ENCODE measurements at regions not wholly inside any gene's neighbourhood (a gene's known extent, or its start where the extent isn't known, plus 50 kb on each side); places are given as distances from the start of the nearest gene placed in this dataset.

DNA sequence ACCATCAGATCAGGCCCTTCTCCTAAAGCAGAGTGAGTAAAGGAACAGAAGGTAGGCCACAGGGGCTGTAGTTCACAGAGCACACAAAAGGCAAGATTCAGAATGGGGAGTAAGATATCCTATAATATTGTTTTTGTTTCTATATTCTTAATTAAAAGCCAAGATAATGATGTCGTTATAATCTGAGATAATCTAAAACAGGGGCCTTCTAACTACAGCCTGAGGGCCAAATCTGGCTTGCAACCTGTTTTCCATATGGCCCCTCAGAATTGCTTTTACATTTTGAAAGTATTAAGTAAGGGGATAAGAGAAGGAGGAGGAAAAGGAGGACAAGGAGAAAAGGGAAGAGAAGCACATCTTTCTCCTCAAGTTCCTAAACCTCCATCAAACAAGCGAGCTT is 435.8 kb downstream of the CSNK1G3 start:
- no peak for TF ChIP-seq EZH2 (IDR thresholded peaks at IDR 0.05; ENCODE audit: low read length)
- TF ChIP-seq, protein P1, sequence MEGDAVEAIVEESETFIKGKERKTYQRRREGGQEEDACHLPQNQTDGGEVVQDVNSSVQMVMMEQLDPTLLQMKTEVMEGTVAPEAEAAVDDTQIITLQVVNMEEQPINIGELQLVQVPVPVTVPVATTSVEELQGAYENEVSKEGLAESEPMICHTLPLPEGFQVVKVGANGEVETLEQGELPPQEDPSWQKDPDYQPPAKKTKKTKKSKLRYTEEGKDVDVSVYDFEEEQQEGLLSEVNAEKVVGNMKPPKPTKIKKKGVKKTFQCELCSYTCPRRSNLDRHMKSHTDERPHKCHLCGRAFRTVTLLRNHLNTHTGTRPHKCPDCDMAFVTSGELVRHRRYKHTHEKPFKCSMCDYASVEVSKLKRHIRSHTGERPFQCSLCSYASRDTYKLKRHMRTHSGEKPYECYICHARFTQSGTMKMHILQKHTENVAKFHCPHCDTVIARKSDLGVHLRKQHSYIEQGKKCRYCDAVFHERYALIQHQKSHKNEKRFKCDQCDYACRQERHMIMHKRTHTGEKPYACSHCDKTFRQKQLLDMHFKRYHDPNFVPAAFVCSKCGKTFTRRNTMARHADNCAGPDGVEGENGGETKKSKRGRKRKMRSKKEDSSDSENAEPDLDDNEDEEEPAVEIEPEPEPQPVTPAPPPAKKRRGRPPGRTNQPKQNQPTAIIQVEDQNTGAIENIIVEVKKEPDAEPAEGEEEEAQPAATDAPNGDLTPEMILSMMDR (optimal IDR thresholded peaks at IDR 0.05 in 1 of 3, IDR thresholded peaks at IDR 0.05 in 1 of 3, conservative IDR thresholded peaks at IDR 0.05 in 1 of 3; ENCODE audit: extremely low read depth in 1 of 3, insufficient read depth in 2 of 3, low read length in 3 of 3) = no peak
- no peak for FAIRE-seq
- dilution Hi-C loops (cut with MboI; ENCODE audit: extremely low pct_ligation_motif_present, low sequenced_read_pairs) = no loop called here
- no peaks in the 10 kb centered on the region for H3K9me1 ChIP-seq (ENCODE audit: control insufficient read depth, extremely low read depth, insufficient read depth, low read length)
- H2AFZ ChIP-seq (ENCODE audit: control insufficient read depth, low read length) = no peak overlapping the region
- no peaks in the 10 kb centered on the region for H3K79me2 ChIP-seq (ENCODE audit: control insufficient read depth, insufficient read depth, low read length)
- H4K20me1 ChIP-seq (ENCODE audit: control insufficient read depth, extremely low read depth, insufficient read depth, low read length) = no peaks in the 10 kb centered on the region
- no peaks in the 10 kb centered on the region for H3K9me3 ChIP-seq (ENCODE audit: control insufficient read depth, low read depth, low read length)
- no peaks in the 10 kb centered on the region for H3K36me3 ChIP-seq (ENCODE audit: control insufficient read depth in 2 of 2, extremely low read depth in 1 of 2, insufficient read depth in 2 of 2, low read length in 2 of 2)
- no peaks in the 10 kb centered on the region for H3K27me3 ChIP-seq (ENCODE audit: control insufficient read depth, extremely low read depth, insufficient read depth, low read length)
- H3K27ac ChIP-seq (ENCODE audit: control insufficient read depth, insufficient read depth, low read length) = no peak overlapping the region
- H3K9ac ChIP-seq (ENCODE audit: control insufficient read depth, extremely low read depth, insufficient read depth, low read length) = no peak overlapping the region
- no peak for DNase-seq (ENCODE audit: low read depth, low spot score)
- H3K4me3 ChIP-seq (ENCODE audit: control insufficient read depth in 2 of 3, extremely low read depth in 1 of 3, insufficient read depth in 2 of 3, low read depth in 1 of 3, low read length in 3 of 3) = no peak overlapping the region
- H3K4me2 ChIP-seq (ENCODE audit: control insufficient read depth, extremely low read depth, insufficient read depth, low read depth, low read length) = no peak overlapping the region
- peaks cover 12% of the 10 kb centered on the region for H3K4me1 ChIP-seq (ENCODE audit: control insufficient read depth, extremely low read depth, insufficient read depth, low read length)

DNA sequence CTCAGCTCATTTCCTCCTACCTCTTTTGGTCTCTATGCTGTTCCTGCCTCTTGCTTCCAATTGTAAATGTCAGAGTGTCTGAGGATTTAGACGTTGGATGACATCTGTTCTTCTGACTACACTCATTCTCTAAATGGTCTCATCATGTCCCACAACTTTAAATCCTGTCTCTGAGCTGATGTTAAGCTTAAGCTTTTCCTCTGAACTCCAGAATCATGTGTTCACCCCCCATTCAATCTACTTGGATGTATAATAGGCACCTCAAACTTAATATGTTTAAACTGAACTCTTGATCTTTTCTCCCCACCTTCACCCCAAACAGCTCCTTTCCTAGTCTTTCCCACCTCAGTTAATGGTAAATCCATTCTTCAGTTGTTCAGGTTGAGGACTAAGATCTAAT is 433.6 kb downstream of the CSNK1G3 start:
- H3K27ac ChIP-seq (ENCODE audit: control insufficient read depth, insufficient read depth, low read length) = no peak overlapping the region
- no peaks in the 10 kb centered on the region for H4K20me1 ChIP-seq (ENCODE audit: control insufficient read depth, extremely low read depth, insufficient read depth, low read length)
- H3K79me2 ChIP-seq (ENCODE audit: control insufficient read depth, insufficient read depth, low read length) = no peaks in the 10 kb centered on the region
- H3K4me3 ChIP-seq (ENCODE audit: control insufficient read depth in 2 of 3, extremely low read depth in 1 of 3, insufficient read depth in 2 of 3, low read depth in 1 of 3, low read length in 3 of 3) = no peak overlapping the region
- TF ChIP-seq EZH2 (IDR thresholded peaks at IDR 0.05; ENCODE audit: low read length) = no peak
- TF ChIP-seq, protein P1 (optimal IDR thresholded peaks at IDR 0.05 in 1 of 3, IDR thresholded peaks at IDR 0.05 in 1 of 3, conservative IDR thresholded peaks at IDR 0.05 in 1 of 3; ENCODE audit: extremely low read depth in 1 of 3, insufficient read depth in 2 of 3, low read length in 3 of 3) = no peak
- no peaks in the 10 kb centered on the region for H3K27me3 ChIP-seq (ENCODE audit: control insufficient read depth, extremely low read depth, insufficient read depth, low read length)
- no peaks in the 10 kb centered on the region for H3K36me3 ChIP-seq (ENCODE audit: control insufficient read depth in 2 of 2, extremely low read depth in 1 of 2, insufficient read depth in 2 of 2, low read length in 2 of 2)
- H3K9me1 ChIP-seq (ENCODE audit: control insufficient read depth, extremely low read depth, insufficient read depth, low read length) = no peaks in the 10 kb centered on the region
- H2AFZ ChIP-seq (ENCODE audit: control insufficient read depth, low read length) = no peak overlapping the region
- H3K4me2 ChIP-seq (ENCODE audit: control insufficient read depth, extremely low read depth, insufficient read depth, low read depth, low read length) = no peak overlapping the region
- dilution Hi-C loops (cut with MboI; ENCODE audit: extremely low pct_ligation_motif_present, low sequenced_read_pairs) = no loop called here
- no peaks in the 10 kb centered on the region for H3K4me1 ChIP-seq (ENCODE audit: control insufficient read depth, extremely low read depth, insufficient read depth, low read length)
- H3K9ac ChIP-seq (ENCODE audit: control insufficient read depth, extremely low read depth, insufficient read depth, low read length) = no peak overlapping the region
- FAIRE-seq = no peak
- no peak for DNase-seq (ENCODE audit: low read depth, low spot score)
- H3K9me3 ChIP-seq (ENCODE audit: control insufficient read depth, low read depth, low read length) = no peaks in the 10 kb centered on the region

All from keratinocyte (primary cell).